Ectodermal cell (in vitro differentiated cells): ENCODE measurements at regions not wholly inside any gene's neighbourhood (a gene's known extent, or its start where the extent isn't known, plus 50 kb on each side); places are given as distances from the start of the nearest gene placed in this dataset.

ENCODE experiments used
- H3K27ac ChIP-seq: 2 replicates; pipeline ENCODE4 v1.7.0; 2013; ENCODE audit warnings: mild to moderate bottlenecking, low read depth, low read length; ENCODE audit not compliant: insufficient read depth, poor library complexity, severe bottlenecking
- H3K27me3 ChIP-seq: 2 replicates; pipeline ENCODE4 v1.7.0; 2013; ENCODE audit warnings: mild to moderate bottlenecking, low read length; ENCODE audit not compliant: insufficient read depth, control insufficient read depth, poor library complexity, severe bottlenecking
- H3K36me3 ChIP-seq: one replicate; pipeline ENCODE4 v1.7.0; 2013; ENCODE audit warnings: low read length; ENCODE audit not compliant: control insufficient read depth, insufficient read depth
- H3K4me1 ChIP-seq: one replicate; pipeline ENCODE4 v1.7.0; 2013; ENCODE audit warnings: low read length; ENCODE audit not compliant: control insufficient read depth, insufficient read depth
- H3K4me3 ChIP-seq: 2 replicates; pipeline ENCODE4 v1.7.0; 2013; ENCODE audit warnings: low read depth, low read length, control low read depth; ENCODE audit not compliant: insufficient read depth
- H3K9me3 ChIP-seq: 2 replicates; pipeline ENCODE4 v1.7.0; 2013; ENCODE audit warnings: mild to moderate bottlenecking, low read length, moderate library complexity; ENCODE audit not compliant: control insufficient read depth
- WGBS, 2 experiments: methylation state at CpG; one replicate each; pipeline ENCODE4 v1.1.7; 2013; ENCODE audit warnings: missing lambda C conversion rate in 2 of 2; 5-methylcytosine and 5-hydroxymethylcytosine counted together

- WGBS, 2 experiments, result 89 to 90% methylated on average over 13 of the region's 13 CpGs
- Histone ChIP-seq H3K27me3 (no peaks in the 10 kb centered on the region), H3K36me3 (no peaks in the 10 kb centered on the region), H3K27ac (no peak overlapping the region), H3K9me3 (no peaks in the 10 kb centered on the region), H3K4me3 (no peak overlapping the region), H3K4me1 (no peaks in the 10 kb centered on the region)
Observed at GRCh38 chr22:49362211-49362839, 465.3 kb downstream of the BRD1 start.

- Histone ChIP-seq H3K27ac (no peak overlapping the region), H3K36me3 (no peaks in the 10 kb centered on the region), H3K27me3 (no peaks in the 10 kb centered on the region), H3K4me3 (no peak overlapping the region), H3K4me1 (no peaks in the 10 kb centered on the region), H3K9me3 (no peaks in the 10 kb centered on the region)
- WGBS, 2 experiments, result 64 to 100% methylated on average over 2 to 3 of the region's 4 CpGs
Observed at GRCh38 chr22:49361164-49361563, 466.5 kb downstream of the BRD1 start.

GRCh38 chr22:49360746-49361145 is 466.9 kb downstream of the BRD1 start:
- H3K4me1 ChIP-seq, result no peaks in the 10 kb centered on the region
- no peaks in the 10 kb centered on the region for H3K27me3 ChIP-seq
- WGBS, 2 experiments, result 64 to 87% methylated on average over 2 to 3 of the region's 3 CpGs
- H3K27ac ChIP-seq, result no peak overlapping the region
- H3K36me3 ChIP-seq, result no peaks in the 10 kb centered on the region
- H3K4me3 ChIP-seq, result no peak overlapping the region
- no peaks in the 10 kb centered on the region for H3K9me3 ChIP-seq

GRCh38 chr22:49359076-49359475 is 468.6 kb downstream of the BRD1 start:
- WGBS, 2 experiments, result 79% methylated on average over 8 of the region's 8 CpGs
- Histone ChIP-seq H3K4me3 (no peak overlapping the region), H3K27ac (no peak overlapping the region), H3K36me3 (no peaks in the 10 kb centered on the region), H3K9me3 (no peaks in the 10 kb centered on the region), H3K4me1 (no peaks in the 10 kb centered on the region), H3K27me3 (no peaks in the 10 kb centered on the region)

DNA sequence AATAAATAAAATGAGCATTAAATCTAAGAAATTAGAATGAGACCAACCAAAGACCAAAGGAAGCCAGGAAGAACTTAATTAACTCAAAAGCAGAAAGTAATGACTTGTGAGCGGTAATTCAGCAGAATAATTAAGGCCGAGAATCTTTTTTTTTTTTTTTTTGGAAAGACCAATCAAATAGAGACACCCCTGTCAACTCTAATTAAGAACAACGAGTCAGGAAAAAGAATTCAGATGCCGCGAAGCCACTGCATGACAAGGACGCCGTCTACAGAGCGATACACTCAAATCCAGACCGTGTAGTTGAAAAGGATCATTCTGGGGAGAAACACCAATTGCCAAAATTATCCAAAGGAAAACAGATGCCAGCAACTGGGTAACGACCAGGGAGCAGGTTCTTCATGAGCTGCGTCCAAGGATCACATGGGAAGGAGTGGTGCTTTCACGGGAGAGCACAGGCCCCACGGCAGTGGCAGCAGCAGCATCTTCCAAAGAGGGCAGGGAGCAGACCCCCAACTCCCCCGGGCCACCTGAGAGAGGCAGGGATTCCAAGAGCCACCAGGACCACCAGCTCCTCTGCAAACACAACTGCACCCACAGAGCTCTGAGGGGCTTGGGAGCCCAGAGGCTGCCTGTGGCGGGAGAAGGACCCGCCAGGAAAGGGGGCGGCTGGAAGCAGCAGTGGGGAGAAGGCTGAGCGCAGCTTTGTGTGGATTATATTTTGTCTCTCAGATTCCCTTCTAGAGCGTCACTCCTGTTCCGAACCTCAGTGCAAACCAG is 469.8 kb downstream of the BRD1 start:
- Histone ChIP-seq H3K27ac (no peak overlapping the region), H3K4me1 (no peaks in the 10 kb centered on the region), H3K36me3 (no peaks in the 10 kb centered on the region), H3K4me3 (no peak overlapping the region), H3K27me3 (no peaks in the 10 kb centered on the region), H3K9me3 (no peaks in the 10 kb centered on the region)
- 89 to 90% methylated on average over 20 of the region's 20 CpGs for WGBS, 2 experiments

DNA sequence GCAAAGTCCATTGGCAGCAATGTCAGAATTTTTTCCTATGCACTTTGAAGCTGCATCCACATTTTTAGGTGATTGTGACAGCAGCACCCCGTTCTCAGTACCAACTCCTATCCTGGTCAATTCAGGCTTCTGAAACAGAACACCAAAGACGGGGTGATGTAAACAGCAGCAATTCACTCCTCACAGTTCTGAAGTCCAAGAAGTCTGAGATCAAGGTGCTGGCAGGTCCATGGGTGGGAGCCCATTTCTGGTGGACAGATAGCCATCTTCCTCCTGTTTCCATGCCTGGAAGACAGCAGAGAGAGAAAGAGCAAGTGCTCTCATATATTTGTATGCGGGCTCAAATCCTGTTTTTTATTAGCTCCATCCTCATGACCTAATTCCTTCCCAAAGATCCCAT is 471.2 kb downstream of the BRD1 start:
- Histone ChIP-seq H3K4me1 (no peaks in the 10 kb centered on the region), H3K4me3 (no peak overlapping the region), H3K27ac (no peak overlapping the region), H3K36me3 (no peaks in the 10 kb centered on the region), H3K9me3 (no peaks in the 10 kb centered on the region), H3K27me3 (no peaks in the 10 kb centered on the region)
- WGBS, 2 experiments, result 95 to 99% methylated on average over 3 of the region's 3 CpGs

GRCh38 chr22:49355211-49355920 is 472.3 kb downstream of the BRD1 start:
- Histone ChIP-seq H3K27ac (no peak overlapping the region), H3K27me3 (no peaks in the 10 kb centered on the region), H3K4me1 (no peaks in the 10 kb centered on the region), H3K4me3 (no peak overlapping the region), H3K9me3 (no peaks in the 10 kb centered on the region), H3K36me3 (no peaks in the 10 kb centered on the region)
- 94 to 96% methylated on average over 18 of the region's 18 CpGs for WGBS, 2 experiments

GRCh38 chr22:49354516-49355210 is 473.0 kb downstream of the BRD1 start:
- Histone ChIP-seq H3K27me3 (no peaks in the 10 kb centered on the region), H3K9me3 (no peaks in the 10 kb centered on the region), H3K27ac (no peak overlapping the region), H3K36me3 (no peaks in the 10 kb centered on the region), H3K4me3 (no peak overlapping the region), H3K4me1 (no peaks in the 10 kb centered on the region)
- 89 to 93% methylated on average over 14 of the region's 14 CpGs for WGBS, 2 experiments

GRCh38 chr22:49353235-49353634 is 474.4 kb downstream of the BRD1 start:
- Histone ChIP-seq H3K36me3 (no peaks in the 10 kb centered on the region), H3K9me3 (no peaks in the 10 kb centered on the region), H3K4me1 (no peaks in the 10 kb centered on the region), H3K4me3 (no peak overlapping the region), H3K27ac (no peak overlapping the region), H3K27me3 (no peaks in the 10 kb centered on the region)
- WGBS, 2 experiments, result 94 to 95% methylated on average over 17 of the region's 17 CpGs
